DND-41 (cell line): ENCODE measurements at regions not wholly inside any gene's neighbourhood (a gene's known extent, or its start where the extent isn't known, plus 50 kb on each side); places are given as distances from the start of the nearest gene placed in this dataset.

Experiments used
- EZH2 ChIP-seq: IDR thresholded peaks from 3 replicates; pipeline ENCODE4 v1.6.1; 2012; ENCODE audit warnings: borderline replicate concordance, low read depth, mild to moderate bottlenecking, moderate library complexity, low read length, inconsistent platforms; ENCODE audit not compliant: severe bottlenecking
- TF ChIP-seq, protein P1 (sequence below): IDR thresholded peaks from 2 replicates; pipeline ENCODE4 v1.5.1; 2012; ENCODE audit warnings: borderline replicate concordance, low read length, moderate library complexity, mild to moderate bottlenecking; ENCODE audit not compliant: poor library complexity, severe bottlenecking; ENCODE audit errors: extremely low read depth

DNA sequence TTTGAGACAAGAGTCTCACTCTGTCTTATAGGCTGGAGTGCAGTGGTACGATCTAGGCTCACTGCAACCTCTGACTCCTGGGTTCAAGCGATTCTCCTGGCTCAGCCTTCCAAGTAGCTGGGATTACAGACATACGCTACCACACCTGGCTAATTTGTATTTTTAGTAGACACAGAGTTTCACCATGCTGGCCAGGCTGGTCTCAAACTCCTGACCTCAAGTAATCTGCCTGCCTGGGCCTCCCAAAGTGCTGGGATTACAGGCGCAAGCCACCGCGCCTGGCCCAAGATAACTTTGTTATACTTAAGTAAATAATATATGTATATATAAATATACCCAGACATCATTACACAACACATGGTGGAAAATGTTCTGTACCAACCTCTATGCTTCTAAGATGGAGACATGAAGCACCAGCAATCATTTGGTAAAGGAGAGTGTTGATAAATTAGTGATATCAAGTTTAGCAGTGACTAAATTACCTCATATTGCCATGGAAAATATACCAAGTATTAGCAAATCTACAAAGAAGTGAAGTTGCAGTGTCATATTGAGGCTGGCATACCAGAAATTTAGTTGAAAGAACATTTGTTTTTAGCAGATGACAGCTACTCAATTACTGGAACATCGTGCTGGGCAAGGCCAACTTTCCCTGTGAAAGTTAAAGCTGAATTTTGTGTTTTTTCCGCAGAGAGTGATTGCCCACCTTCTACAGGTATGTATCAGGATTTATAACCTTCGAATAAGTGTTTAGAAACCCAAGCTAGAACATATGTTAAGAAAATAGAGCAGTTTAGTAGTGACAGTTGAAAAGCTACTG is 177.7 kb downstream of the MYCN start:
- TF ChIP-seq, protein P1, sequence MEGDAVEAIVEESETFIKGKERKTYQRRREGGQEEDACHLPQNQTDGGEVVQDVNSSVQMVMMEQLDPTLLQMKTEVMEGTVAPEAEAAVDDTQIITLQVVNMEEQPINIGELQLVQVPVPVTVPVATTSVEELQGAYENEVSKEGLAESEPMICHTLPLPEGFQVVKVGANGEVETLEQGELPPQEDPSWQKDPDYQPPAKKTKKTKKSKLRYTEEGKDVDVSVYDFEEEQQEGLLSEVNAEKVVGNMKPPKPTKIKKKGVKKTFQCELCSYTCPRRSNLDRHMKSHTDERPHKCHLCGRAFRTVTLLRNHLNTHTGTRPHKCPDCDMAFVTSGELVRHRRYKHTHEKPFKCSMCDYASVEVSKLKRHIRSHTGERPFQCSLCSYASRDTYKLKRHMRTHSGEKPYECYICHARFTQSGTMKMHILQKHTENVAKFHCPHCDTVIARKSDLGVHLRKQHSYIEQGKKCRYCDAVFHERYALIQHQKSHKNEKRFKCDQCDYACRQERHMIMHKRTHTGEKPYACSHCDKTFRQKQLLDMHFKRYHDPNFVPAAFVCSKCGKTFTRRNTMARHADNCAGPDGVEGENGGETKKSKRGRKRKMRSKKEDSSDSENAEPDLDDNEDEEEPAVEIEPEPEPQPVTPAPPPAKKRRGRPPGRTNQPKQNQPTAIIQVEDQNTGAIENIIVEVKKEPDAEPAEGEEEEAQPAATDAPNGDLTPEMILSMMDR: no peak
- no peak for TF ChIP-seq EZH2
